ENCODE measurements at regions not wholly inside any gene's neighbourhood (a gene's known extent, or its start where the extent isn't known, plus 50 kb on each side); places are given as distances from the start of the nearest gene placed in this dataset.
A peak's percentile ranks its signal among the peaks of the same experiment; 100 is the strongest.

DNA sequence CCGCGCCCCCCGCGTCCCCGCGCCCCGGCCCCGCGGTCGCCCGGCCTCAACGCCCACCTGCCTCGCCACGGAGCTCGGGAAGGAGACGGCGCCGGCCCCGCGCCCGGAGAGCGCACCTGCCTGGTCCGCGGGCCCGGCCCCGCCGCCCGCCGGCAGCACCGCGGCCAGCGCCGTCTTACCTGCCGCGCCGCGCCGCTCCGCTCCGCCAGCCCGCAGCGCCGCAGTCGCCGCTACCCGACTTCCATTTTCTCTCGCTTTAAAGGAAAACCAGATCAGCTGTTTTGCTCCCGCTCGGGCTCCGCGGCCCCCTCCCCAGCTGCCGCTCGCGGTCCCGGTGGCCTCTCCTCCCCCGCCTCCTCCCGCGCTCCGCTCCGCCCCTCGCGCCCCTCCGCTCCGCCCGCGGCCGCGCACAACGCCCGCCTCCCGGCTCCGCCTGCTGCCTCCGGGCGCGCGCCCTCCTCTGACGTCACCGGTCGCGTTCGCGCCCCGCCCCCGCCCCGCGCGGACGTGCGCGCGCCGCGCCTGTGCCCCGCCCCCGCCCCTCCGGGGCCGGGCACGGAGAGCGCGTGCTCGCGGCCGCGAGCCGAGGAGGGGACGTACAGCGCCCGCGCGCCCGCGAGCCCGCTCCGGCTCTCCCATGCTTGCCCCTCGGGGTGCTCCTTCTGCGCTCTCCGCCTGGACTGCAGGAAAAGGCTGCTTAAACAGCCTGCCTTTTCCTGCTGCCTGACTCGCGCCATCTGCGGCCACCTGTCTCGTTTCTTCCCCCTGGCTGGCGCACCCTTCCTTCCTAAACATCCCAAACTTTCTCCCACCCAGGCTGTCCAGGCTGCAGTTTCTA, 159.8 kb upstream of the CHRNA7 start, which contains the start of gene OTUD7A:
Gene OTUD7A, minus strand, starts transcription at position 346 of the 838 bp plus-strand sequence.
- H3K4me3 ChIP-seq (ENCODE audit: low read length): peak within 1 kb of the TSS; percentile 99
- peak within 1 kb of the TSS; percentile 96 for H3K4me2 ChIP-seq (ENCODE audit: low read length)
- H3K27me3 ChIP-seq (ENCODE audit: low read depth, low read length): no peaks in the 10 kb centered on the region
- peak within 1 kb of the TSS; percentile 42 for H3K27ac ChIP-seq (ENCODE audit: low read length)
- H3K4me1 ChIP-seq (ENCODE audit: low read length): peaks cover 16% of the 10 kb centered on the region
- H4K20me1 ChIP-seq (ENCODE audit: insufficient read depth, low read length): no peaks in the 10 kb centered on the region
- no peaks in the 10 kb centered on the region for H3K79me2 ChIP-seq (ENCODE audit: low read length)
- H3K36me3 ChIP-seq (replicated peaks; ENCODE audit: low read depth, low read length): no peaks in the 10 kb centered on the region
- no peaks in the 10 kb centered on the region for H3K9me3 ChIP-seq (ENCODE audit: insufficient read depth, low read length)
- no peak for TF ChIP-seq EZH2phosphoT487 (IDR thresholded peaks at IDR 0.05; ENCODE audit: low read depth)
- TF ChIP-seq, protein P1, sequence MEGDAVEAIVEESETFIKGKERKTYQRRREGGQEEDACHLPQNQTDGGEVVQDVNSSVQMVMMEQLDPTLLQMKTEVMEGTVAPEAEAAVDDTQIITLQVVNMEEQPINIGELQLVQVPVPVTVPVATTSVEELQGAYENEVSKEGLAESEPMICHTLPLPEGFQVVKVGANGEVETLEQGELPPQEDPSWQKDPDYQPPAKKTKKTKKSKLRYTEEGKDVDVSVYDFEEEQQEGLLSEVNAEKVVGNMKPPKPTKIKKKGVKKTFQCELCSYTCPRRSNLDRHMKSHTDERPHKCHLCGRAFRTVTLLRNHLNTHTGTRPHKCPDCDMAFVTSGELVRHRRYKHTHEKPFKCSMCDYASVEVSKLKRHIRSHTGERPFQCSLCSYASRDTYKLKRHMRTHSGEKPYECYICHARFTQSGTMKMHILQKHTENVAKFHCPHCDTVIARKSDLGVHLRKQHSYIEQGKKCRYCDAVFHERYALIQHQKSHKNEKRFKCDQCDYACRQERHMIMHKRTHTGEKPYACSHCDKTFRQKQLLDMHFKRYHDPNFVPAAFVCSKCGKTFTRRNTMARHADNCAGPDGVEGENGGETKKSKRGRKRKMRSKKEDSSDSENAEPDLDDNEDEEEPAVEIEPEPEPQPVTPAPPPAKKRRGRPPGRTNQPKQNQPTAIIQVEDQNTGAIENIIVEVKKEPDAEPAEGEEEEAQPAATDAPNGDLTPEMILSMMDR (IDR thresholded peaks at IDR 0.05; ENCODE audit: low read depth, low read length): no peak
- peak within 1 kb of the TSS; percentile 100 for H2AFZ ChIP-seq (ENCODE audit: low read depth, low read length)
- H3K9ac ChIP-seq (ENCODE audit: low read length): peak within 1 kb of the TSS; percentile 88

DNA sequence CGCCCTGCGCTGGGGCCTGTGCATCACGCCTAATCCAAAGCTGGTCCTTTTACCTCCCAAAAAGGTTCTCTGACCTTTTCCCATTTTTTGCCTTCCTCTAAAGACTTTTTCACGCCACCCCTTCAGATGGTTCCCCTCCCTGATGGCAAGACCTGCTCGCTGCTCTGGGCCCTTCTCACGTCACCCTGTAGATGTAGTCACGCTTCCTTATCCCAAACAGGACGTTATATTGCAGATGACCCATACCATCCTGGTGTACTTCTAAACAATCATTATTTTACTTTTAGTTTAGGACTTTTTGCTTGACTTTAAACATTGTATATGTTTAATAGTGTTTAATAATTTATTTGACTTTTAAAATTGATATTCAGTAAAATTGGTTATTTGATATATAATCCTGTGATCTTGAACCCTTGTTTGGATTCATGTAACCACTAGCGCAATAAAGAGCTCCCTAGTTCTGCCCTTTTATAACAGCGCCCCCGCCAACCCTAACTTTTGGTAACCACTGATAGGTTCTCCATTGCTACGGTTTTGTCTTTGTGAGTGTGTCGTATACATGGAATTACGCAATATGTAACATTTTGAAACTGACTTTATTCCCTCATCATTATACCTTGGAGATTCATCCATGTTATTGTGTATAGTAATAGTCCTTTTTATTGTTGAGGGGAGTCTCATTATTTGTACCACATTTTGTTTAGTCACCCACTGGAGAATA, 159.0 kb upstream of the CHRNA7 start:
- Histone ChIP-seq H3K4me2 (ENCODE audit: low read length) (peak overlapping the region; percentile 96), H3K27ac (ENCODE audit: low read length) (peak overlapping the region; percentile 42), H3K4me1 (ENCODE audit: low read length) (peaks cover 16% of the 10 kb centered on the region), H3K9ac (ENCODE audit: low read length) (peak overlapping the region; percentile 88), H3K36me3 (replicated peaks; ENCODE audit: low read depth, low read length) (no peaks in the 10 kb centered on the region), H3K27me3 (ENCODE audit: low read depth, low read length) (no peaks in the 10 kb centered on the region), H2AFZ (ENCODE audit: low read depth, low read length) (peak overlapping the region; percentile 100), H3K9me3 (ENCODE audit: insufficient read depth, low read length) (no peaks in the 10 kb centered on the region), H4K20me1 (ENCODE audit: insufficient read depth, low read length) (no peaks in the 10 kb centered on the region), H3K4me3 (ENCODE audit: low read length) (peak overlapping the region; percentile 99), H3K79me2 (ENCODE audit: low read length) (no peaks in the 10 kb centered on the region)
- TF ChIP-seq, protein P1 (IDR thresholded peaks at IDR 0.05; ENCODE audit: low read depth, low read length): no peak
- no peak for TF ChIP-seq EZH2phosphoT487 (IDR thresholded peaks at IDR 0.05; ENCODE audit: low read depth)

GRCh38 chr15:31871887-31872281, 158.4 kb upstream of the CHRNA7 start:
- TF ChIP-seq, protein P1 (IDR thresholded peaks at IDR 0.05; ENCODE audit: low read depth, low read length): no peak
- no peak for TF ChIP-seq EZH2phosphoT487 (IDR thresholded peaks at IDR 0.05; ENCODE audit: low read depth)
- Histone ChIP-seq H3K79me2 (ENCODE audit: low read length) (no peaks in the 10 kb centered on the region), H3K27me3 (ENCODE audit: low read depth, low read length) (no peaks in the 10 kb centered on the region), H3K4me2 (ENCODE audit: low read length) (no peak overlapping the region), H3K36me3 (replicated peaks; ENCODE audit: low read depth, low read length) (no peaks in the 10 kb centered on the region), H3K27ac (ENCODE audit: low read length) (no peak overlapping the region), H3K9me3 (ENCODE audit: insufficient read depth, low read length) (no peaks in the 10 kb centered on the region), H2AFZ (ENCODE audit: low read depth, low read length) (no peak overlapping the region), H4K20me1 (ENCODE audit: insufficient read depth, low read length) (no peaks in the 10 kb centered on the region), H3K4me3 (ENCODE audit: low read length) (no peak overlapping the region), H3K9ac (ENCODE audit: low read length) (no peak overlapping the region), H3K4me1 (ENCODE audit: low read length) (peaks cover 16% of the 10 kb centered on the region)

DNA sequence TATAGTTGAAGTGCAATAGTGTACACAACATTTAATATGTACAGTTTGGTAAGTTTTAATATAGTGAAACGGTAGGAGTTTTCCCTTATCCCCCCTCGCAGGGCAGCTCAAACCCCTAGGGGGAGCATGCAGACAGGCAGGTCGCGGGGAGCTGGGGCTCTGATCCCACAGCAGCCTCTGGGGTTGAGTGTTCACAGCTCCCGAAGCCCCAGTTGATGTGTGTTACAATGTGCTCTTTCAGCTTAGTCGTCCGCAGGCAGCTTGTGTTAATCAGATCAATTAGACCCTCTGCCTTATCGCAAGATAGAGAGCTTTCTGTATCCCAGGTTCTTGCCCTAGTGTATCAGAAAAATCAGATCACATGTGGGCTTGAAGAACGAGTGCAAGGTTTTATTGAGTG, 143.1 kb upstream of the CHRNA7 start:
- Histone ChIP-seq H2AFZ (ENCODE audit: low read depth, low read length) (no peak overlapping the region), H3K4me3 (ENCODE audit: low read length) (no peak overlapping the region), H3K9ac (ENCODE audit: low read length) (no peak overlapping the region), H3K79me2 (ENCODE audit: low read length) (no peaks in the 10 kb centered on the region), H4K20me1 (ENCODE audit: insufficient read depth, low read length) (no peaks in the 10 kb centered on the region), H3K36me3 (replicated peaks; ENCODE audit: low read depth, low read length) (no peaks in the 10 kb centered on the region), H3K9me3 (ENCODE audit: insufficient read depth, low read length) (no peaks in the 10 kb centered on the region), H3K4me2 (ENCODE audit: low read length) (no peak overlapping the region), H3K27me3 (ENCODE audit: low read depth, low read length) (no peaks in the 10 kb centered on the region; the same call in 1 of the 2 replicates), H3K27ac (ENCODE audit: low read length) (no peak overlapping the region), H3K4me1 (ENCODE audit: low read length) (no peaks in the 10 kb centered on the region)
- no peak for TF ChIP-seq EZH2phosphoT487 (IDR thresholded peaks at IDR 0.05; ENCODE audit: low read depth)
- TF ChIP-seq, protein P1 (IDR thresholded peaks at IDR 0.05; ENCODE audit: low read depth, low read length): no peak
